ENCODE measurements at regions not wholly inside any gene's neighbourhood (a gene's known extent, or its start where the extent isn't known, plus 50 kb on each side); places are given as distances from the start of the nearest gene placed in this dataset.

DNA sequence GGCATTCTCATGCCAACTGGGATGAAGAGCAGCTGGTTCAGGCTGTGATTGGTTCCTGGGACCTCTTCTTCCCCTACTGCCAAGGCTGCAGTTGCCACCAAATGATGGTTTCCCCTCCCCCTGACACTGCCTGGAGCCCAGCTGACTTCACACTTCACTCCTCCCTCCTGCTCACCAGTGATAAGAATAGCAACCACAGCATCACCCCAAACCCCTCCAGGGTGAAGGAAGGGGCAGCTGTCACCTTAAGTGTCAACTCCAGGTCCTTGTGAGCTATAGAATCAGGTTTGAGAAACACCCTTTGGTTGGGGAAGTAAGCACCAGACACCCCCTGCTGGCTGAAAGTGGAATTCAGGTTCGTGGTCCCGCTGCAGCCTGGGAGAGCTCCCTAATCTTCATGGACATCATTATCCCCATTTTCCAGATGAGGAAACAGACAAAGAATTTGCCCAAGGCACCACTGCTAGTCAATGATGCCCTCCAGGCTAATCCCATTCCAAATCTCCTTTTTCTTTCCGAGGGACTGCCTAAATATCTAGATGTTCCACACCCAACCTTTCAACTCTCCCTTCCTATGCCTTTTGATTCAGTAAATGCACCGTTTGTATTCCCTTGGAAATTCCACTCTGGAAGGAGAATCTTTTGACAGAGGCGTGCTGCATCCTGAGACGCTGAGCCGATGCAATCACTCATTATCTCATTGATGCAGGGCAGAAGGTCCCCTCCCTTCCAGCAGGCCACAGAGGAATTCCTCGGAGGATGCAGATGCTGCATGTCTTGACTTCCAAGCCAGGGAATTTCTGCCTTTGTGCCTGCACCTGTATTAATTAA, 50.6 kb upstream of the UQCRFS1 start:
- DNase-seq (ENCODE audit: low spot score), result peak; percentile 38

DNA sequence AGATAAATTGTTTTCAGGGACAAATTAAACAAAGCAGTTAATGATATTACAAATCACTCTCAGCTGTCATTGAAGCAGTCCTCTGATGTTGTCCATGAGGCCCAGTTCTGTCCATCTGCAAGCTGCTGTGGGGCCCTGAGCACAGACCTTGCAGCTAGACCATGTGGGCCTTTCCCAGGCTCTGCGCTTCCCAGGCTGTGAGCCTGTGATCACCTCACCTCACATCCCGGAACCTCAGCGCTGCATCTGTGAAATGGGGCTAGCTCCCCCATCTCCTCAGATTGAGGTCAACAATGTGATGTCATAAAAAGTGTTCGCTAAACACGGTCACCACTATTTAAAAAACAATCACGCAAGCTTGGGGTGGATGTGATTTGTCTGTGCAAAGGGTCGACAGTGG, 51.9 kb upstream of the UQCRFS1 start:
- DNase-seq (ENCODE audit: low spot score), result no peak

DNA sequence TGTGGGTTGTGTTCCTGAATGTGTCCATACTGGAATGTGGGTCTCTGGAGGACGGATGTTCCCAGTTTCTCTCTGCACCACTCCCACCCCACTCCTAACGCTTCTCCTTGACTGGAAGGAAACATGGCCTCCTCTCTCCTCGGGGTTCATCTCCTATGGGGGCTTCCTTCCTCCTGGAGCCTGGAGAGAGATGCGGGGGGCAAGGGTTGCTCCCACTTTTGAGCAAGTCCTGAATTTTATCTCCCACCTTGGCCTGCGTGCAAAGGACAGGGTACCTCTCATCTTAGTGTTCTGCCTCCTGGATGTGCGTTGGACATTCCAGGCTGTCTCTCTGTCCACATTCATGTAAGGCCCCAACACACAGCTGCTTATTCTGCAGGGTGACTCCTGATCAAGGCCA, 52.5 kb upstream of the UQCRFS1 start:
- DNase-seq (ENCODE audit: low spot score), result no peak

DNA sequence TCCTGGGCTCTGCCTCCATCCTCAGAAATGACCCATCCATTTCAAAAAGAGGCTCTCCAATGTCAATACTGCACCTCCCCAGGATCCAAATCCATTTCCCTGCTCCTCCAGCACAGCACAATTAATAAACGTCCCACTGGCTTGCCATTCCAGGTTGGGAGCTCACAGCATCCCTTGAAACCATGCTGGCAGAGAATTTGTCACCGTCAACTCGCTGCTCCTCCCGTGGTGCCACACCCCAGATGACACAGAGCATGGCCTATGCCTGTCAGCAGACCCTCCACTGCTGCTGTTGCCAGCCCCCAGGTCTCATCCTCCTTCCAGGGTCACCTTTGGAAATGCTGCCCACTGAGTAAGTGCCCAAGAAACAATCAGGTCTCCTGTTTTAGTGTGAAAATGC, 53.0 kb upstream of the UQCRFS1 start:
- no peak for DNase-seq (ENCODE audit: low spot score)

DNA sequence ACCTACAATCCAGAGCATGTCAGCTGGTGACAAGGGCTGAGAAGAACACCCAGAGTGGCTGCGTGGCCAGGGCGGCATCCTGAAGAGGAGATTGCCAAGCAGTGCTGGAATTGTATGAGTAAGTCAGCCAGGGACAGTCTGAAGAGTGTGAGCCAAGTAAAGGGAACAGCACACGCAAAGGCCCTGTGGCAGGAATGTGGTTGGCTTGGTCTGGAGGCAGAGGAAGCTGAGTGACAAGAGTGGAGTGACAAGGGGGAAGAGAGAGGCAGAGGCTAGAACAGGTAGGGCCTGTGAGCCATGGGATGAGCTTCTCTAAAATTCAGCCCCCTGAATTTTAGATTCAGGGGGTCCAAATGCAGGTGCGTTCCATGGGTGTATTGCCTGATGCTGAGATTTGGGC, 53.7 kb upstream of the UQCRFS1 start:
- DNase-seq (ENCODE audit: low spot score), result no peak

DNA sequence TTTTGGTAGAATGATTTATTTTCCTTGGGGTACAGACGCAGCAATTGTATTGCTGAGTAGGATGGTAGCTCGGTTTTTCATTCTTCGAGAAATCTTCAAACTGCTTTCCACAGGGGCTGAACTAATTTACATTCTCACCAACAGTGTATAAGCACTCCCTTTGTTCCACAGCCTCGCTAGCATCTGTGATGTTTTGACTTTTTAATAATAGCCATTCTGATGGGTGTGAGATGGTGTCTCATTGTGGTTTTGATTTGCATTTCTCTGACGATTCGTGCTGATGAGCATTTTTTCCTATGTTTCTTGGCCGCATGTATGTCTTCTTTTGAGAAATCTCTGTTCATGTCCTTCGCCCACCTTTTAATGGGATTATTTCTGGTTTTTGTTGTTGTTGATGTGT, 54.8 kb upstream of the UQCRFS1 start:
- DNase-seq (ENCODE audit: low spot score), result no peak

DNA sequence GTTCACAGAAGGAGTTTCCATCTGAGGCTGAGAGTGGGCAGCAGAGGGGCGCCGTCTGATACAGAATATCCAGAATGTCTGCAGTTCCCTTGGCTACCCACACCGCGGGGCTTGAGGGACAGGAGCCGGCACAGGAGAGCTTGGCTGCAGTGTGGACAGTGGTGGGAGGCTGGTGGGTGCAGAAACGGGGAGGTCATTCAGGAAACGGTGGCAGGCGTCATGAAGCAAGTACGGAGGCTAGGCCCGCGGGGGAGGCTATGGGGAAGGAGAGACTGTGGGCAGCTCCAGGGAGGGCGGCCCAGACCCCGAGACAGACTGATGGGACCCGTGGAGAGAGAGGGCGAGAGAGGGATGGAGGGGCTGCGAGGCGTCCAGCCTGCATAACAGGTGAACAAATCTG, 55.2 kb upstream of the UQCRFS1 start:
- no peak for DNase-seq (ENCODE audit: low spot score)

DNA sequence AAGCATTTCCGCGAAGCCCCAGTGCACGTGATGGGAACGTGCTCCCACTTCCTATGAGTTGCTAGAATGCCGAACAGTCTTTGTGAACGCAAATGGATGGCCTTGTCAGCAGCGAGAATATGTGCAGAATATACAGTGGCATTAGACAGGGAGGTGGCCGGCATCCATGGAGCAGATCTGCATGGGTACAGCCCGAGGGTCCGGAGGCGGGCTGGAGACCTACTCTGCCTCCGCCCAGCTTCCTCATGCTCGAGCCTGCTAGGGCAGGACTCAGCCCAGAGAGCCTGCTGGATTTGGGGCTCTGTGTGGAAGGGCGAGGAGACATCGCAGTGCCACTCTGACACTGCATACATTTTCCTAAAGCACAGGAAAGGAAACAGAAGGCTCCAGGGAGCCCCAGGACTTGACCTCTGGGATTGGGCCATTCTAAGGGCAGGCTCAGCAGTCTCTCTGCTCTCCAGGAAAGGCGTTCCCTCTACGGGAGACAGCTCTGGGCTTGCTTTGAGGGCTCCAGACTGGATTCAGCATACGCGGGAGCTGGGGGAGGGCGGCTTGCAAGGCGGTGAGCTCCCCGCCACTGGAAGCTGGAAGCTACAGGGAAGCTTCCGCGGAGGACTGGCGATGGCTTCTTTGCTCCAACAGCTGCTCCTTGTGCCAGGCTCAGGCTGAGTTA, 55.9 kb upstream of the UQCRFS1 start:
- no peak for DNase-seq (ENCODE audit: low spot score)

DNA sequence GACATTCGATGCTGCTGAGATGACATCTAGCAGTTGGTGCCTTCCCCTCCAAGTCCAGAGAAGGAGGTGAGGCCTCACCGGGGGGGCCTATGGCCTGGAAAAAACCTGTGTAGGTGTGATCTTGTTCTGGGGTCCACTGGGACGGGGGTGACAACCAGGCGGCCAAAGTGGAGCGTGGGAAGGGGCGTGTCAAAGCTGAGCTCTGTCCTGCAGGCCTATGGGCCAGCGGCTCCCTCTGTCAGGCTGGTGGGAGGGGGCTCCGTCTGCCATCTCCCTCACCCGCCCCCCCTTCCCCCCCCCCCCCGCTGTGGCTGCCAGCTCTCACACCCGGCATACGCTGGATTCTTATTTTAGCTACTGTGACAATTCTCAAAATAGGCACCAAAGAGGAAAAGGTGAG, 56.7 kb upstream of the UQCRFS1 start:
- DNase-seq (ENCODE audit: low spot score), result no peak

DNA sequence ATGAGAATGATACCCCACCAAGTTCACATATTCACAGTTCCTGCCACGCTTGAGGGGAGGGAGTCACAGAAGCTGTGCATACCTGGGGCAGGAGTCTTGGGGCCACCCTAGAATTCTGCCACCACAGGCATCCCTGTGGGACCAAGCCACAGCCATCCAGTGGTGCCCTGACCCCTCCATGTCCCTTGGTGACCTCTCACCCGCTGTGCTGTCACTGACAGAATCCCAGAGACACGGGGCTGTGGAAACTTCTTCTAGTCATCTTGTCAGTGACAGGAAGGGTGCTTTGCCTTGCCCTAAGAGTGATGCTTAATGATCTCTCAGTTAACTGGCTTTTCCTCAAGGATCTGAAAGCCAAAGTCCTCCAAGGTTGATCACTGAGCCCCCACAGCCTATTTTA, 58.4 kb upstream of the UQCRFS1 start:
- DNase-seq (ENCODE audit: low spot score), result no peak

DNA sequence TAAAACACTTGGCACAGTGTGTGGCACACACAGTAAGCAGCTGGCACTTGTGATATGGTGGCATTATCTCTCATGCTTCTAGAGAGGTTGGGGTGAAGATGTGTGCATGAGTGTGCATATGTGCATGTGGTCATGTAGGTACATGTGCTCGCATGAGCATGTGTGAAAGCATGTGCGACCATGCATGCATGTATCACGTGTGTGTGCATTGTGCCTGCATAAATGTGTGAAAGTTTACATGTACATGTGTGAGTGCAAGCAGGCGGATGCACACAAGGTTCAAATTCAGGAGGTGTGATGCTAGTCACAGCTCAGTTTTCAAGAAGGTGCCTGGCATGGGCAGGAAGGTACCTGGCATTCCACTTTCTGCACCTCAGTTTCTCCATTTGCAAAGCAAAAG, 59.0 kb upstream of the UQCRFS1 start:
- no peak for DNase-seq (ENCODE audit: low spot score)

DNA sequence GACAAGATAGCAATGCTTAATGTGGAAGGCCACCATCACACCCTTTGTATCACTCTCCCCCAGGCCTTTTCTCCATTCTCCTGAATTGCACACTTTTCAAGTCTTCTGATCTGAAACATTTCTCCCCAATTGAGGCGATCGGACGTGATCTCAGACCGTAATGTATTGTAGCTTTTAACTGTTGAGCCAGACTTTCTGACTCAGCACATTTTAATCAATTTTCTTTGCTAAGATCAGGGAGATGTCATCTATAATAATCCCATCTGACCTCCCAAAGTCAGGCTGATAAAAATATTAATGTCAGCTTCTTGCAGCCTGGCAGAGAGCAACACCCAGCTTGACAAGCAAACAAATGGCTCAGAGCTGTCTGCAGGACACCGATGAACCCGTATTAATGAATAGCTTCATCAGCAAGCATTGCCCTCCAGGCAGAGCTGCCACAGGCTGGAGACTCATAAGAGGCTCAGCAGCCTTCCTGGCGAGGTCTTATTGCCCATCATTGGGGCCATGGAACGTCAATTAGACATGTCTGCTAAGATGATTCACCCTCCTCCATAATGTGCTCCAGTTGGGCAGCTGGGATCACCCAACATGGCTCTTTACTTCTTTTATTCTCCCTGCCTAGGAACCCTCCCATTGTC, 60.2 kb upstream of the UQCRFS1 start:
- DNase-seq (ENCODE audit: low spot score), result no peak

DNA sequence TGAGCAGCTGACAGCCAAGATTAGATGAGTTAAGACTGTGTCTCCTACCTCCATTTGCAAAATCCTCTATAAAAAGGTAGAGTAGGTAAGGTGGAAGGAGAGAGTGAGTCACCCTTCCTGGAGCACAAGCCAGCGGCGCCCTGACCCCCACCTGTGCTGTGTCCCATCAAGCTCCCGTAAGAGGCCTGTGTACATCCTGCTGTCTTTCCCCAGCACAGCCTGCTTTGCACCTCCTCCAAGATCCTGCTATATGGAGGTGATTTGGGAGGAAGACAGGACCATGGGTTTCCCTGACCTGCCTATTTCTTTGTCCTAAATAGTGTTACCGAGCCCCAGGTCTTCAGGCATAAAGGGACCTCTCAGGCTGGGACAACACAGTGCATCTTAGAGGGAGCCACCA, 62.3 kb upstream of the UQCRFS1 start:
- no peak for DNase-seq (ENCODE audit: low spot score)

DNA sequence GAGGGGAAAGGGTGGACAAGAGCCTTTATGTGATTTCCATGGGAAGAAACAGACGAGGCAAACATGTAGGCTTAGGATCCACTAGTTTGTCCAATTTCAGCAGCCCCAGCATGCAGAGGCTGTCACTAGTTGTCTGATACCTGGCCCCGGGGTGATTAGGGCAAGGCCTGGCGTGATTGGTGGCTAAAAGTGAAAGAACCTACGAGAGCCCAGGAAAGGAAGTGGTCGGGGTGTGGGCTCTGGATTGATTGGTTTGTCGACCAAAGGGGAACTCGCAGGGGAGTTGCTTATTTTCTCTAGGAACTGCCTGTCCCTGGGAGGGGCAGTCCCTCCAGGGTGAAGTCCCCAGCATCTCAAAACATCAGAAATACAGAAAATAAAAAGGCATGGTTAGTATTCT, 64.2 kb upstream of the UQCRFS1 start:
- DNase-seq (ENCODE audit: low spot score), result no peak

DNA sequence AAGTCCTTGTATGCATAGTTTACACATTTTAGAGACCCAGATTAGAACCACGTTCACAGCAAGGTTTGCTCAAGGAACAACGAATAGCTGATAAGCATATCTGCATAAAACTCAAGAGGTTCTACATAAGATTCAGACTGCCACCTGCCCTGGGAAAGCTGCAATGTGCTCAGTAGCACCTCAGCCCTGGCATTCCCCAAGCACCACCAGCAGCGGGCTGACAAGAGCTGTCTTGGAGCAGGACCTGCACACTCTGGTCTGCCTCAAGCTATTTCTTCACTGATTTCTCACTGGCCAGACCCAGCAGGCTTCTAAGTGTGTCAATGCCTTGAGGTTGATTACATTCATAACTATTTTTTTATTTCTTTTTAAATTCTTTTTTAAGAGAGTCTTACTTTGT, 65.8 kb upstream of the UQCRFS1 start:
- no peak for DNase-seq (ENCODE audit: low spot score)

DNA sequence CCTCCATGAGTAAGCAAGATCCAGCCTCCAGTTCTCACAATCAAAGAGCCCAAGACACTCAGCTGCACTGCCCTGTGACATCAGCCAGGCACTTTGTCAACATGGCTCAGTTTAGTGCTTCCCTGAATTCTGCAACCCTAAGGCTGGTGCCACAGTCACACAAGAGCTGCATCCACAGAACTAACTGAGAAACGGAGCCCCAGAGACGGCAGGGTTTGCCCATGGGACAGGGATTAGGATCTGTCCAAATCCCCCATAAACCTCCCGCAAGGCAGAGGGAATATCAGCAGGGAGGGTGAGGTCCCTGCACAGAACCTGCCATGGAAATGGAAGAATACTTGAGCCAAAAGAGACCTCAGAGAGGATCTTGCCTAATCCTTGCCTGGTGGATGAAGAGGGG, 70.4 kb upstream of the UQCRFS1 start:
- no peak for DNase-seq (ENCODE audit: low spot score)

DNA sequence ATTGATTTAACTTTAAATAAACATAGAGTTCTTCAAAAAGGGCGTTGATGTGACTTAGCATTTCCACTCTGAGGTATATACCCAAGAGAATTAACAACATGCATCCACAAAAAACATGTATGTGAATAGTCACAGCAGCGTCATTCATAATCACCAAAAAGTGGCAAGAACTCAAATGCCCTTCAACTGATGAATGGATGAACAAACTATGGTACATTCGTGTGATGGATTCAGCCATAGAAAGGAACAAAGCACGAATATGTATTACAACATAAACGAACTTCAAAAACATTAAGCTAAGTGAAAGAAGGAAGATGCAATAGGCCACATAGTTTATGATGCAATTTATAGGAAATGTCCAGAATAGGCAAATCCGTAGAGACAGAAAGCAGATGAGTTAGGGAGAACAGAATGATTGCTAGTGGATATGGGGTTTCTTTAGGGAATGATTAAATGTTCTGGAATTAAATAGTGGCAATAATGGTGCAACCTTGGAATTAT, 72.3 kb upstream of the UQCRFS1 start:
- DNase-seq (ENCODE audit: low spot score), result no peak

DNA sequence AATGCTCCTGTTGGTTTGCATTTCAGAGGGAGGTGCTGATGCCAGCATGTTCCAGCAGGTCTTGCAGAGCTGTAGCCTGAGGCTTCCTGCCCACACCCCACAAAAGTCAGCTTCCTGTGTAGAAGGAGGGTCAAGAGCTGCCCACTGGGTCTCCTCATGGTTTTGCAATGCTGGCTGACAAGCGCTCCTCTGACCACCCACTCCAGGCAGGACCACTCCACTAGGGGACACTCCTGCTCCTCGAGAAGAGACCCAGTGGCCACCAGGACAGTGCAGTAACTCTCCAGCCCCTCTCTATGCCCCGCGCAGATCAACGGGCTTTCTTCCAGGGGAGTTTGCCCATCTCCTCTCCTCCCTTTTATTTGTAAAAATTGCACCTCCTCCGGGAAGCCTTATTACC, 72.9 kb upstream of the UQCRFS1 start:
- DNase-seq (ENCODE audit: low spot score), result no peak

DNA sequence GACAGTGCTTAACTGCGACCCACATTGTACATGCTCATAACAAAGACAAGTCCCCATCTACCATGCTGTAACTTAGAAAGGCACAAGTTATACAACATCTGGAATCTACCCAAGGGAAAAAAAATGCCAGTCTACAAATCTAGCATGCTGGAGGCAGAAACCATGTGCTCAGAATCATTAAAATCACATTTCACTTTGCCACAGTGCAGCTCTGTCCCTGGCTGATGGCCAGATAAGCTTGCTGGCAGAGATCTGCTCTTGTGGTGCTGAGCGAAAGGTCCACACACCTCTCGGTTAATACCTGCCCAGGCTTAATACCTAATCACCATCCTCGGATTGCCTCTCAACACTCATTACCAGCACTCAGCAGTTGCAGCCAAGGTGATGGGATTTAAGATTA, 74.1 kb upstream of the UQCRFS1 start:
- no peak for DNase-seq (ENCODE audit: low spot score)

DNA sequence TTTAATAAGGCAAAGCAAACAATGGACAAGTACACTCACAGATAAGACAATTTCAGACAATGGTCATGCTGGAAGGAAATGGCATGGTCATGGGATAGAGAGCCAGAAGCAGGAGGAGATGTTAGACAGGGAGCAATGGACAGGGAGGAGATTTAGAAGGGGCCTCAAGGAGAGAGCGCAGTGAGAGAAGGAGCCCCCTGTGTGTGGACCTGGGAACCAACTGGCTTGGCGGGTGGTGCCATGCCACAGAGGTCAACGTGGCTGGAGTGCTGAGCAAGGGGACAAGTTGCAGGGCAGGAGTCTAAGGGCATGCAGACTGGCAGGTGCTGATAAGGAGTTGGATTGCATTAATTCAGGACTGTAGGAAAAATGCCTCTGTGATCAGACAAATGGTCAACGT, 75.3 kb upstream of the UQCRFS1 start:
- no peak for DNase-seq (ENCODE audit: low spot score)

DNA sequence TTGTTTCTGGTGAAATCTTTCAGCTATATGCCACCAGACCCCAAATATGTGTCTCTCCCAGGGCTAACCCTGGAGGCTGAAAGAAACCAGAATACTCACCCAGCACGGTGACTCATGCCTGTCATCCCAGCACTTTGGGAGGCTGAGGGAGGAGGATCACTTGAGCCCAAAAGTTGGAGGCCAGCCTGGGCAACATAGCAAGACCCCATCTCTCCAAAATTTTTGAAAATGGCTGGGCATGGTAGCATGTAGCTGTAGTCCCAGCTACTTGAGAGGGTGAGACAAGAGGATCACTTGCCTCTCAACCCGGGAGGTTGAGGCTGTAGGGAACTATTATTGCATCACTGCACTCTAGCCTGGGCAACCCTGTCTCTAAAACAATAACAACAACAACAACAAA, 76.1 kb upstream of the UQCRFS1 start:
- no peak for DNase-seq (ENCODE audit: low spot score)

DNA sequence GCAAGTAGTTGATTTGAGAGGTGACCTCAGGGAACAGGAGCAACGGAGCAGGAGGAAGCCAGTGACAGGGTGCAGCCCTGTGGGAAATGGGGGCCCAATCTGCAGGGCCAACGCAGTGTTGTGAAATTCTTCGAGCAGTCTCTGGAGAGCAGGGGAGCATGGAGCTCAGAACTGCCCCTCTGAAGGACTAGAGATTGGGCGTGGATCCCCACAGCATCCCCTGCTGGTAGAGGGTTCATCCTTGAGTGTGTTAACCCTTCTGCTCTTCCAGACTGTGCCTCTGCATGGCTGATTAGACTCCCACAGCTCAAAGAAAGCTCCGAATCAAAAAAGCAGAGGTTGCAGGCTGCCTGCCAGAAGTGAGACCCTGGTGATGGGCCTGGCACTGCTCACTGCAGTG, 77.9 kb upstream of the UQCRFS1 start:
- no peak for DNase-seq (ENCODE audit: low spot score)

DNA sequence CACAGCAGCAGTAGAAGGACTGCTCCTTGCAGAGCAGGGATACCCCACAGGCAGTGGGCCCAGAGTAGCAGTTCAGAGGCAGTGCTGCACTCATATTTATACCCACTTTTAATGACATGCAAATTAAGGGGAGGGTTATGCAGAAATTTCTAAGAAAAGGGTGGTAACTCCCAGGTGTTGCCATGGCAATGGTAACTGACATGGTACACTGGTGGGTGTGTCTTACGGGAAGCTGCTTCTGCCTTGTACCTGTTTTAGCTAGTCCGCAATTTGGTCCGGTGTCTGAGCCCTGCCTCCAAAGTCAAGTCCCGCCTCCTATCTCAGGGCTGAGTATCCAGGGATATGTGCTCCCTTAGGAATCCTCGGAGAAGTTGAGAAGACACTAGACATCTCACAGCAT, 79.2 kb upstream of the UQCRFS1 start:
- no peak for DNase-seq (ENCODE audit: low spot score)
